ENCODE measurements at regions not wholly inside any gene's neighbourhood (a gene's known extent, or its start where the extent isn't known, plus 50 kb on each side); places are given as distances from the start of the nearest gene placed in this dataset.

DNA sequence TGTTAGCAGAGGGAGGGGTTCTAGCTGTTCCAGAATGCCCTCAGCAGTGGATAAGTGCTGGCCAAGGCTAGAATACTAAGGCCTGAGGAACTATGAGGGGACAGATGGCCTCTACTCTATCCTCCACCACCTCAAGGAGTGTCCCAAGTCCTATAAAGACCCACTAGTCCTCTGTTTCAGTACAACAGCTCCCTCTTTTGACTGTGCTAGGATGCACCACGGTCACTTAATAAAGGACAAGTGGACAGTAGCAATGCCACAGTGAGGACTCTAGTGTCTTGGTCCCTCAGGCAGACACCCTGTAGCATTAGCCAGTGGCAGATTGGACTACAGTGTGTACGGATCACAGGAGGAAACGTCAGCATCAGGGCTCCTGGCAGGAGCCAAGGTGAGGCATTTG is 171.8 kb upstream of the PROK2 start:
- POLR2A ChIA-PET: no interaction called here
- CTCF ChIA-PET: no interaction called here
- Histone ChIP-seq H3K9me3 (ENCODE audit: control insufficient read depth, insufficient read depth, low read depth, low read length) (no peaks in the 10 kb centered on the region), H3K27me3 (ENCODE audit: control insufficient read depth, insufficient read depth, low read length) (no peaks in the 10 kb centered on the region), H3K4me1 (ENCODE audit: control insufficient read depth, insufficient read depth, low read length) (0 out of 2 replicates have a peak, but pooled peaks cover 3% of the 10 kb centered on the region), H3K27ac (ENCODE audit: low read length) (no peak overlapping the region), H3K36me3 (ENCODE audit: control insufficient read depth, insufficient read depth, low read length) (no peaks in the 10 kb centered on the region), H3K4me3 (ENCODE audit: low read depth in 2 of 2, low read length in 2 of 2) (no peak overlapping the region)
- DNase-seq (ENCODE audit: low read depth, low spot score) (no peak), ATAC-seq (no peak; the same call in 1 of the 2 replicates)
- BruUV-seq (replicated peaks): no TSS peak
- intact Hi-C loops (cut with micrococcal nuclease; ENCODE audit: unreplicated experiment) (no loop called here), in situ Hi-C loops (cut with HindIII; ENCODE audit: low pct_unique_long_range_greater_than_20kb, low sequenced_read_pairs) (no loop called here)
- TF ChIP-seq TCF7L2 (IDR thresholded peaks at IDR 0.05; ENCODE audit: low read depth, low read length) (no peak), CTCF (IDR thresholded peaks at IDR 0.05) (peak; percentile 18; the same call in 1 of the 2 replicates)

DNA sequence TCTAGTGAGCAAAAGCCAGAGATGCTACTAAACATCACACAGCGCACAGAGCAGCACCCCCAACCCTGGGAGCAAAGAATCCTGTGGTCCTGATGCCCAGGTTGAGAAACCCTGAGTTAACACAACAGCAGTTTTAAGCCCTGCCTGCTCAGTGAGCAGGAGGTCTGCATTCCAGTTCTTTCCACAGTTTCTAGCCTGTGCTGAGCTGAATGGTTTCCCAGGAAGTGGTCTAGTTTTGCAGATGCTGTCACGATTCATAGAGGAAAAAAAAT is 171.1 kb upstream of the PROK2 start:
- BruUV-seq (replicated peaks): no TSS peak

More for the DNA sequence above, 171.1 kb upstream of the PROK2 start:
- POLR2A ChIA-PET: no interaction called here
- intact Hi-C loops (cut with micrococcal nuclease; ENCODE audit: unreplicated experiment) (no loop called here), in situ Hi-C loops (cut with HindIII; ENCODE audit: low pct_unique_long_range_greater_than_20kb, low sequenced_read_pairs) (no loop called here)
- H3K4me1 ChIP-seq (ENCODE audit: control insufficient read depth, insufficient read depth, low read length): 0 out of 2 replicates have a peak, but pooled peaks cover 3% of the 10 kb centered on the region
- H3K27me3 ChIP-seq (ENCODE audit: control insufficient read depth, insufficient read depth, low read length): no peaks in the 10 kb centered on the region
- H3K9me3 ChIP-seq (ENCODE audit: control insufficient read depth, insufficient read depth, low read depth, low read length): no peaks in the 10 kb centered on the region
- DNase-seq (ENCODE audit: low read depth, low spot score) (no peak), ATAC-seq (no peak)
- H3K27ac ChIP-seq (ENCODE audit: low read length): no peak overlapping the region
- TF ChIP-seq REST (IDR thresholded peaks at IDR 0.05; ENCODE audit: insufficient read depth in 1 of 2, low read depth in 2 of 2, low read length in 1 of 2) (no peak), POLR2AphosphoS5 (IDR thresholded peaks at IDR 0.05; ENCODE audit: low read depth, low read length) (no peak), SIN3A (IDR thresholded peaks at IDR 0.05; ENCODE audit: borderline replicate concordance, insufficient read depth, low read depth, low read length) (no peak), CTCF (IDR thresholded peaks at IDR 0.05) (no peak), TCF7L2 (IDR thresholded peaks at IDR 0.05; ENCODE audit: low read depth, low read length) (no peak)
- no peak overlapping the region for H3K4me3 ChIP-seq (ENCODE audit: low read depth in 2 of 2, low read length in 2 of 2)
- H3K36me3 ChIP-seq (ENCODE audit: control insufficient read depth, insufficient read depth, low read length): no peaks in the 10 kb centered on the region
- CTCF ChIA-PET: no interaction called here
